GM10266 (cell line): ENCODE measurements at regions not wholly inside any gene's neighbourhood (a gene's known extent, or its start where the extent isn't known, plus 50 kb on each side); places are given as distances from the start of the nearest gene placed in this dataset.

Experiments used
- DNase-seq: peaks from one replicate; pipeline ENCODE4 v3.0.0; 2012; ENCODE audit errors: extremely low spot score
- CTCF ChIP-seq: IDR thresholded peaks from 2 replicates; pipeline ENCODE4 v1.5.1; 2012; ENCODE audit warnings: mild to moderate bottlenecking, low read depth; ENCODE audit not compliant: control insufficient read depth, insufficient read depth; ENCODE audit errors: missing control alignments

- no peak for DNase-seq
These were observed 633.6 kb downstream of the PCDH18 start for GRCh38 chr4:136898590-136899248.

DNA sequence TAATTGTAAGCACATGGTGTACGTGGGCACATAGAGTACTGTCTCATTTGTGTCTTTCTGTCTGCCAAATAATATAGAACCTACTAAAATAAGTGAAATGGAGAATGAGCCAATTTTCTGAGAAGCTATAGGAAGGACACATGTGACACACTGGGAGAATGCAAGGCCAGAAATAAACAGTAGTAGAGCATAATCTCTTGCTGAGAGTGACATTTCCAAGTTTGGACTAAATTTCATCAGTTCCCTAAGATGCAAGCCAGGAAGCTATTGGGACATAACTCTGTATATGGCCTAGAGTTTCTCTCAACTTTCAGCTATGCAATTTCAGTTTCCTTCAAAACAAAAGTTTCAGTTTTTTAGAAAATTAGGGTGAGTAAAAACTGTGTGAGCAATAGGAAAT is 638.7 kb downstream of the PCDH18 start:
- DNase-seq: no peak
- no peak for TF ChIP-seq CTCF

More at GRCh38 chr4:136898590-136899248, 633.6 kb downstream of the PCDH18 start:
- no peak for TF ChIP-seq CTCF

DNA sequence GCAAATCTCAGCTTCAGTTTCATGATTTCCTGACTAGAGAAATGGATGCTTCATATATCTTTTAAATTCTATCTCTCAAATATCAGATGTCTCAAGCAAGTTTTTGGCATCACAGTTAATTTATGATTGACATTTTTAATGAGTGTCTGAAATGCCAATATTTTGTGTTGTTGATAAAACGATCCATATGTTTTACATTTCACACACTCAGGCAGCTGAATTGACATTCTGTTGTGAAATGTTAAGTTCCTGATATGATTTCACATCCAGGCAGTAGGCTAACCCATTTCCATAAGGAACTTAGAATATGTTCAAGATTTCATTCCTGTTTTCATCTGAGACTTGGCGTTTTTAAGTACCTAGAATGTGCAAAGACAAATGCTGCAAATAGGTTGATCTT is 650.6 kb downstream of the PCDH18 start:
- TF ChIP-seq CTCF: no peak
- no peak for DNase-seq

- no peak for DNase-seq
- no peak for TF ChIP-seq CTCF
These were observed 658.7 kb downstream of the PCDH18 start for GRCh38 chr4:136873555-136873954.

DNA sequence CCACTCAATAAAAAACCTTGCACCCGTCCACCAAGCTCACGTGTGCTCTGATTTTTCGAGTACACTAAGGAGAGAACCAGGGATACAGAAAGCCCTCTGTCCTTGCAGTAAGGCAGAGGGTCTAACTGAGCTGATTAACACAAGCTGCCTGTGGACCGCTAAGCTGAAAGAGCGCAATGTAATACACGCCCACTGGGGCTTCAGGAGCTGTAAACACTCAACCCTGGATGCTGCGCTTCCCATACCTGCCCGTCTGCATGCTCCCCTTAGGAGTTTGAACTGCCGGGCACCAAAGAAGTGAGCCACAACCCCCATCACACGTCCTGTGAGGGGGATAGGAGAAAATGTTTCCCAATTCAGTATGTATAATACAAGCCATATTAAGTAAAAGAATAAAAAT is 664.8 kb downstream of the PCDH18 start:
- no peak for TF ChIP-seq CTCF
- DNase-seq: no peak

GRCh38 chr4:136865526-136865925 is 666.8 kb downstream of the PCDH18 start:
- no peak for TF ChIP-seq CTCF
- no peak for DNase-seq

DNA sequence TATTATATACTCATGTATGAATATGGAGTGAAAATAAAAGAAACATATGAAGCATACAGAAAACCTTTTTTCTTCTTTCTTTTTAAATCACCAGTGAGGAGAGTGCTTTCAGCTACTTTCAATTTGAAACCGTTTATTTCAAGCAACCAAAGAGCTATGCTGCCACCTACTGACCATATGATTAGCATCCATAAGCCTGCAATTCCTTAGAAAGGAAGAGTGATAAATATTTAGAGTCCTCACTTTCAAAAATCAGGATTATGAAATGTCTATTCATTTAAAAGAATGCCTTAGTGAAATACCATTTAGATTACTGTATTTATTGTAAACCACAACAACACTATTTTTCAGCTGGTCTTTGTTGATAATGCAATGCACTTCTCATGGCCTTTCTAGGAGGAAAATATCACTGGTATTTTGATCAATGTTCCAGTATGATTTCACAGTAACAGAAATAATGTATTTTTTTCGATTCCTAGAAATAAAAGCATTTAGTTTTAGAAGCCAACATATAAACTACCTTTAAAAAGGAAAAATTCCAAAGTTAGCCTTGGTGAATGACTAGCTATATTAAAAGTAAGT is 667.6 kb downstream of the PCDH18 start:
- DNase-seq: peak; percentile 22
- peak; percentile 80 for TF ChIP-seq CTCF
